ENCODE measurements at regions not wholly inside any gene's neighbourhood (a gene's known extent, or its start where the extent isn't known, plus 50 kb on each side); places are given as distances from the start of the nearest gene placed in this dataset.

- TF ChIP-seq REST (IDR thresholded peaks at IDR 0.05) (no peak), JUN (IDR thresholded peaks at IDR 0.05) (no peak), PHF8 (IDR thresholded peaks at IDR 0.05; ENCODE audit: borderline replicate concordance, low read depth) (no peak), ZNF302 (CRISPR knock-in tag; IDR thresholded peaks at IDR 0.05) (no peak)
These were observed 572.2 kb downstream of the INHBA start (continued) for GRCh38 chr7:41130561-41131236.

GRCh38 chr7:41130086-41130485 is 572.8 kb downstream of the INHBA start:
- Histone ChIP-seq H3K27ac (no peak overlapping the region), H3K9me3 (no peaks in the 10 kb centered on the region; the same call in 2 of the 3 replicates), H3K4me2 (no peak overlapping the region), H3K4me1 (no peaks in the 10 kb centered on the region), H3K4me3 (no peak overlapping the region)
- TF ChIP-seq ZNF302 (CRISPR knock-in tag; IDR thresholded peaks at IDR 0.05) (no peak), SREBF2 (IDR thresholded peaks at IDR 0.05) (no peak), MAZ (IDR thresholded peaks at IDR 0.05; ENCODE audit: borderline replicate concordance, low read depth, low read length) (no peak), FOSB (CRISPR knock-in tag; IDR thresholded peaks at IDR 0.05) (no peak), CHD2 (IDR thresholded peaks at IDR 0.05; ENCODE audit: low read length, partially characterized antibody) (no peak), PHF8 (IDR thresholded peaks at IDR 0.05; ENCODE audit: borderline replicate concordance, low read depth) (no peak), MYC (IDR thresholded peaks at IDR 0.05; ENCODE audit: borderline replicate concordance, low read length) (no peak), CHD4 (IDR thresholded peaks at IDR 0.05; ENCODE audit: borderline replicate concordance) (no peak), RCOR1 (IDR thresholded peaks at IDR 0.05; ENCODE audit: low read depth, low read length) (no peak), EHMT2 (IDR thresholded peaks at IDR 0.05; ENCODE audit: low read depth) (no peak), NPAS2 (CRISPR knock-in tag; IDR thresholded peaks at IDR 0.05; ENCODE audit: borderline replicate concordance) (no peak), MAX (IDR thresholded peaks at IDR 0.05) (no peak), RAD21 (conservative IDR thresholded peaks at IDR 0.05 in 1 of 2, IDR thresholded peaks at IDR 0.05 in 1 of 2) (no peak)
- no peak for DNase-seq (ENCODE audit: low read depth in 1 of 2, low spot score in 1 of 2)
- ChIA-PET POLR2A (no interaction called here), CTCF (interaction anchor here (1.0 kb wide), 1 partner anchor 575 kb away, joined by 3 read pairs; no protein-coding TSS in a partner anchor)
- no peak for ATAC-seq
- no peak for FAIRE-seq
- WGBS (ENCODE audit: missing lambda C conversion rate) = 28% methylated on average over 5 of the region's 5 CpGs

- Histone ChIP-seq H3K4me2 (no peak overlapping the region), H3K4me1 (no peaks in the 10 kb centered on the region), H3K4me3 (no peak overlapping the region), H3K9me3 (peaks cover 3% of the 10 kb centered on the region; the same call in 1 of the 3 replicates), H3K27ac (no peak overlapping the region)
- ChIA-PET CTCF (interaction anchor here (1.3 kb wide), 1 partner anchor 10 kb away, joined by 3 read pairs; no protein-coding TSS in a partner anchor), POLR2A (no interaction called here)
- WGBS (ENCODE audit: missing lambda C conversion rate) = 13% methylated on average over 2 of the region's 2 CpGs
- DNase-seq (ENCODE audit: low read depth in 1 of 2, low spot score in 1 of 2) = no peak
- FAIRE-seq = no peak
- ATAC-seq = no peak
- TF ChIP-seq RCOR1 (IDR thresholded peaks at IDR 0.05; ENCODE audit: low read depth, low read length) (no peak), ZFP36 (IDR thresholded peaks at IDR 0.05; ENCODE audit: borderline replicate concordance, partially characterized antibody) (no peak), ATOH8 (CRISPR knock-in tag; IDR thresholded peaks at IDR 0.05; ENCODE audit: low read depth) (no peak), POLR2A (IDR thresholded peaks at IDR 0.05; ENCODE audit: low read length) (no peak), BHLHE40 (IDR thresholded peaks at IDR 0.05; ENCODE audit: low read depth, low read length) (no peak), CEBPB (IDR thresholded peaks at IDR 0.05) (no peak), HEYL (CRISPR knock-in tag; IDR thresholded peaks at IDR 0.05) (no peak), FOXS1 (CRISPR knock-in tag; IDR thresholded peaks at IDR 0.05) (no peak), HDAC2 (IDR thresholded peaks at IDR 0.05) (no peak), ELK1 (IDR thresholded peaks at IDR 0.05; ENCODE audit: low read depth, low read length) (no peak), ESRRA (IDR thresholded peaks at IDR 0.05; ENCODE audit: borderline replicate concordance, low read length) (no peak), JUNB (IDR thresholded peaks at IDR 0.05) (no peak), FOSB (CRISPR knock-in tag; IDR thresholded peaks at IDR 0.05) (no peak), RFX5 (IDR thresholded peaks at IDR 0.05) (no peak), MAFK (IDR thresholded peaks at IDR 0.05; ENCODE audit: partially characterized antibody) (no peak)
These were observed 577.5 kb downstream of the INHBA start for GRCh38 chr7:41125343-41125742.

All from A549 (cell line).